OCI-LY7 (cell line): ENCODE measurements at regions not wholly inside any gene's neighbourhood (a gene's known extent, or its start where the extent isn't known, plus 50 kb on each side); places are given as distances from the start of the nearest gene placed in this dataset.

ENCODE experiments used
- BruUV-seq: library from RNA; stranded (reverse); fragments of 400-500 nt; replicated peaks from 2 replicates; lab custom pipeline; 2021; lab: Mats Ljungman, UMichigan
- CTCF ChIA-PET: fragments of 300-600 bp; sonication (Branson Sonifier 250); formaldehyde crosslinking; loops from one replicate; lab custom pipeline; 2022; ENCODE audit warnings: antibody characterized with exemption; ENCODE audit not compliant: unreplicated experiment; lab: Charles Lee
- POLR2A ChIA-PET: fragments of 300-600 bp; sonication (Branson Sonifier 250); formaldehyde crosslinking; loops from one replicate; lab custom pipeline; 2022; ENCODE audit warnings: antibody characterized with exemption; lab: Charles Lee
- DNase-seq: peaks from one replicate; pipeline ENCODE4 v3.0.0-alpha.2; 2015; ENCODE audit warnings: low spot score
- H2AFZ ChIP-seq: fragments of 200-600 bp; sonication (generic), shearing (Covaris generic); 2 replicates; pipeline ENCODE4 v1.6.1; 2014; ENCODE audit warnings: mild to moderate bottlenecking, antibody characterized with exemption, low read length, moderate library complexity
- H3K27ac ChIP-seq: fragments of 200-600 bp; sonication (generic); 2 replicates; pipeline ENCODE4 v1.5.1; 2014; ENCODE audit warnings: mixed run types, low read depth, mild to moderate bottlenecking, moderate library complexity, low read length, inconsistent platforms; ENCODE audit not compliant: poor library complexity, severe bottlenecking
- H3K36me3 ChIP-seq: fragments of 200-600 bp; sonication (generic); 2 replicates; pipeline ENCODE4 v1.6.1; 2014; ENCODE audit warnings: mild to moderate bottlenecking, antibody characterized with exemption, low read length, moderate library complexity, mixed read lengths; ENCODE audit not compliant: insufficient read depth
- H3K4me1 ChIP-seq: fragments of 200-600 bp; sonication (generic); 2 replicates; pipeline ENCODE4 v1.5.1; 2014; ENCODE audit warnings: mild to moderate bottlenecking, low read length; ENCODE audit not compliant: insufficient read depth, poor library complexity, severe bottlenecking
- H3K4me2 ChIP-seq: fragments of 200-600 bp; sonication (generic); 2 replicates; pipeline ENCODE4 v1.6.1; 2014; ENCODE audit warnings: mild to moderate bottlenecking, low read length
- H3K4me3 ChIP-seq: fragments of 200-600 bp; sonication (generic); 2 replicates; pipeline ENCODE4 v1.5.1; 2014; ENCODE audit warnings: mild to moderate bottlenecking, low read depth, low read length; ENCODE audit not compliant: poor library complexity, severe bottlenecking
- H3K79me2 ChIP-seq: fragments of 200-600 bp; sonication (generic); 2 replicates; pipeline ENCODE4 v1.6.1; 2016; ENCODE audit warnings: low read depth, mild to moderate bottlenecking, low read length, moderate library complexity, mixed read lengths; ENCODE audit not compliant: insufficient read depth
- H3K9me2 ChIP-seq: fragments of 200-600 bp; sonication (generic); 2 replicates; pipeline ENCODE4 v1.6.1; 2016; ENCODE audit warnings: mild to moderate bottlenecking, low read length, mixed read lengths; ENCODE audit not compliant: insufficient read depth
- H3K9me3 ChIP-seq: fragments of 200-600 bp; sonication (generic); 2 replicates; pipeline ENCODE4 v1.6.1; 2014; ENCODE audit warnings: mild to moderate bottlenecking, mixed run types, low read length, mixed read lengths
- H4K20me1 ChIP-seq: fragments of 200-600 bp; sonication (generic); 2 replicates; pipeline ENCODE4 v1.6.1; 2014; ENCODE audit warnings: mild to moderate bottlenecking, antibody characterized with exemption, low read length, moderate library complexity, mixed read lengths; ENCODE audit not compliant: insufficient read depth
- EZH2phosphoT487 ChIP-seq: fragments of 200-600 bp; sonication (generic); IDR thresholded peaks from 2 replicates; pipeline ENCODE4 v1.6.1; 2018; ENCODE audit warnings: low read depth, borderline replicate concordance, mild to moderate bottlenecking, mixed run types, antibody characterized with exemption, low read length, moderate library complexity, mixed read lengths
- intact Hi-C: fragments of 100-400 bp; cut with micrococcal nuclease; formaldehyde crosslinking; loops from one replicate; pipeline ENCODE4 v1.10.0; 2022; ENCODE audit not compliant: unreplicated experiment
- TF ChIP-seq, protein P1 (sequence below): fragments of 200-600 bp; sonication (generic); conservative IDR thresholded peaks from 2 replicates; pipeline ENCODE4 v1.5.1; 2014; ENCODE audit warnings: mild to moderate bottlenecking, antibody characterized with exemption, low read length, moderate library complexity, mixed read lengths

DNA sequence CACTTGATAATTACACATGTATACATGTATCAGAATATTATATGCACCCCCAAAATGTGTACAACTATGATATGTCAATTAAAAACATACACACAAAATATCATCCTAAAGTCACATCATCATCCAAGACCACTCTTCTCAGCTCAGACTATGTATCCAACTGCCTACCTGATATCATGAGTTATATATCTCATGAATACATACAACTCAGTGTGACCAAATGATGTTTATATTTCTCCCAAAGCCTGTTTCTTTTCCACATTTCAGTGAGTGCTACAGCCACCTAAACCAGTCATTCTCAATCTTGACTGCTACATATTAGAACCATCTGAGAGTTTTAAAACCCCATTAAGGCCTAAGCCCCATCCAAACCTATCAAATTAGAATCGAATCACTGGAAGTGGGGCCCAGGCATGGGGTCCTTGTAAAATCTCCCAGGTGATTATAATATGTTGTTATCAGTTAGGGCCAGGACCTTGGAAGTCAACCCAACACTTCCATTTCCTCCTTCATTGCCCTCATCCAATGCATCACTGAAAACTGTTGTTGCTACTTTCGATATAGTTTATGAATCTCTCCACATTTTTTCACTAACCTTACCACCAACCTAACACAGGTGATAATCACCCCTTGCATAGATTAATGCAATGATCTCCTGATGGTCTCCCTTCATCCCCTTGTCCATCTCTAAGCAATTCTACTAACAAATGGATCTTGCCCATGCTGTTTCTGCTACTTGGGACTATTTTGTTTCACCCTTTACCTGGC, 53.8 kb upstream of the ITGB8 start:
- no peaks in the 10 kb centered on the region; the same call in 1 of the 2 replicates for H4K20me1 ChIP-seq
- TF ChIP-seq, protein P1, sequence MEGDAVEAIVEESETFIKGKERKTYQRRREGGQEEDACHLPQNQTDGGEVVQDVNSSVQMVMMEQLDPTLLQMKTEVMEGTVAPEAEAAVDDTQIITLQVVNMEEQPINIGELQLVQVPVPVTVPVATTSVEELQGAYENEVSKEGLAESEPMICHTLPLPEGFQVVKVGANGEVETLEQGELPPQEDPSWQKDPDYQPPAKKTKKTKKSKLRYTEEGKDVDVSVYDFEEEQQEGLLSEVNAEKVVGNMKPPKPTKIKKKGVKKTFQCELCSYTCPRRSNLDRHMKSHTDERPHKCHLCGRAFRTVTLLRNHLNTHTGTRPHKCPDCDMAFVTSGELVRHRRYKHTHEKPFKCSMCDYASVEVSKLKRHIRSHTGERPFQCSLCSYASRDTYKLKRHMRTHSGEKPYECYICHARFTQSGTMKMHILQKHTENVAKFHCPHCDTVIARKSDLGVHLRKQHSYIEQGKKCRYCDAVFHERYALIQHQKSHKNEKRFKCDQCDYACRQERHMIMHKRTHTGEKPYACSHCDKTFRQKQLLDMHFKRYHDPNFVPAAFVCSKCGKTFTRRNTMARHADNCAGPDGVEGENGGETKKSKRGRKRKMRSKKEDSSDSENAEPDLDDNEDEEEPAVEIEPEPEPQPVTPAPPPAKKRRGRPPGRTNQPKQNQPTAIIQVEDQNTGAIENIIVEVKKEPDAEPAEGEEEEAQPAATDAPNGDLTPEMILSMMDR, result no peak
- no peak for TF ChIP-seq EZH2phosphoT487
- no peak overlapping the region for H3K4me2 ChIP-seq
- H3K79me2 ChIP-seq, result no peaks in the 10 kb centered on the region
- BruUV-seq, result no TSS peak
- H3K4me1 ChIP-seq, result no peaks in the 10 kb centered on the region
- no peak overlapping the region for H2AFZ ChIP-seq
- ChIA-PET CTCF (no interaction called here), POLR2A (no interaction called here)
- H3K27ac ChIP-seq, result no peak overlapping the region
- no peak for DNase-seq
- no peak overlapping the region for H3K4me3 ChIP-seq
- no peaks in the 10 kb centered on the region for H3K9me2 ChIP-seq
- intact Hi-C loops, result no loop called here
- H3K36me3 ChIP-seq, result no peaks in the 10 kb centered on the region
- no peaks in the 10 kb centered on the region for H3K9me3 ChIP-seq

DNA sequence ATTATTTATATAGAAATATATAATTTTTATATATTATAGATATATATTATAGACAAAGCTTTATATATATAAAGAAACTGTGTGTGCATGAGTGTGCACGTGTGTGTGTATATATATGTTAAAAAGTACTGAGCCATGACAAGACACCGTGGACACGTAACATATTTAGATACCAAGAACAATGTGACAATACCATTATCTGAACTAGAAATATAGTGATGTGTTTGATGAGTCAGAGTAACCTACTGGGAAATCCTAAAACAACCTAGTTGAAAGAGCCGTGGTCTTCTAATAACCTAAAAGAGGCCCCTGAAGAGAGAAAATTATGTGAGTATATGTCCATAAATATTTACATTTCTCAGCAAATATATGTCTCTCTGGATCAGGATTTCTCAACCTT, 50.7 kb upstream of the ITGB8 start:
- BruUV-seq, result no TSS peak
- TF ChIP-seq, protein P1, result no peak
- no peak for TF ChIP-seq EZH2phosphoT487
- Histone ChIP-seq H3K79me2 (no peaks in the 10 kb centered on the region), H2AFZ (no peak overlapping the region), H3K4me3 (no peak overlapping the region), H3K9me2 (no peaks in the 10 kb centered on the region), H3K9me3 (no peaks in the 10 kb centered on the region), H3K36me3 (no peaks in the 10 kb centered on the region), H4K20me1 (no peaks in the 10 kb centered on the region; the same call in 1 of the 2 replicates), H3K4me1 (no peaks in the 10 kb centered on the region), H3K27ac (no peak overlapping the region), H3K4me2 (no peak overlapping the region)
- intact Hi-C loops, result no loop called here
- CTCF ChIA-PET, result no interaction called here
- POLR2A ChIA-PET, result no interaction called here
- DNase-seq, result peak; percentile 1
